ENCODE measurements at regions not wholly inside any gene's neighbourhood (a gene's known extent, or its start where the extent isn't known, plus 50 kb on each side); places are given as distances from the start of the nearest gene placed in this dataset.

DNA sequence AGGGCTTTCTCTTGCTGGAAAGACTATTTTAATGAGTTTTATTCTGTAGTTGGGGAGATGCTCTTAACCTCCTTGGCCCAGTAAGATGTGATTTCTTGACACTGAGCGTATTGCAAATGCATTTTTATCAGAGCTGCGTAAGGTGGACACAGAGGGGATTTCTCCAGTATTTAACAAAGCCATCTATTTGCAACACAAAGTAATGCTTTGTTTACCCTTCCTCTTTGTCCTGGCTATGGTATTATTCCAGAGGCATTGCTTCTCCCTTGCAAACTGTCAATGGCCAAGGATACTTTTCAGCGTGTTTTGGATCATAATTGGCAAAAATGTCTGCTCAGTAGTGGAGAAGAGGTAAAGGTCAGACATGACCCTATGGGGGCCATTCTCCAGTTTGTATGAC lies 90.8 kb upstream of the PIK3C3 start:
- Histone ChIP-seq H3K4me1 (ENCODE audit: control insufficient read depth, insufficient read depth, low read length) (no peaks in the 10 kb centered on the region), H3K9me3 (ENCODE audit: control insufficient read depth, insufficient read depth, low read length) (no peaks in the 10 kb centered on the region), H3K4me3 (ENCODE audit: low read length) (no peak overlapping the region), H3K36me3 (ENCODE audit: control insufficient read depth, insufficient read depth, low read length) (no peaks in the 10 kb centered on the region), H3K27ac (ENCODE audit: low read length) (no peak overlapping the region), H3K27me3 (ENCODE audit: control insufficient read depth, insufficient read depth, low read length) (no peaks in the 10 kb centered on the region)
- H3K27me3 Mint-ChIP-seq (ENCODE audit: low read depth in 2 of 2) = no peaks in the 10 kb centered on the region
- 98% methylated on average over 3 of the region's 3 CpGs for WGBS (ENCODE audit: insufficient coverage)
- H3K9me3 Mint-ChIP-seq = peaks cover 2% of the 10 kb centered on the region in 2 donors
- no peaks in the 10 kb centered on the region for H3K36me3 Mint-ChIP-seq
- H3K27ac Mint-ChIP-seq = no peak overlapping the region
- ATAC-seq = no peak
- no peak for TF ChIP-seq CTCF (IDR thresholded peaks at IDR 0.05)
- no peak overlapping the region for H3K4me3 Mint-ChIP-seq
- intact Hi-C loops (cut with micrococcal nuclease) = no loop called here
- no peak for DNase-seq
- H3K4me1 Mint-ChIP-seq = no peaks in the 10 kb centered on the region

DNA sequence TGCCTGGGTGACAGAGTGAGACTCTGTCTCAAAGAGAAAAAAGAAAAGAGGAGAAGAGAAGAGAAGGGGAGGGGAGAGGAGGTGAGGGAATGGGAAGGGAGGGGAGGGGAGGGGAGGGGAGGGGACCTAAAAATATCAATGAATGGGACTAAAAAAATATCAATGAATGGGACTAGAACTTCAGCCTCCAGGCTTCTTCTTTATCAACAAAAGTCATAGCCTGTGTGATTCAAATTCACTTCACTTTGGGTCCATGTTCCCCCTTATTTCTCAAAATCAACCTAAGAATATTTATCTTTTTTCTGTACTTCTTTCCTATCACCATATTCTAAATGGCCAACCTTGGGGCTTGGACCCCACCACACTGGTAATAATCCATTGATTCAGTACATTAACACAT lies 92.1 kb upstream of the PIK3C3 start:
- no peak for DNase-seq
- H3K9me3 ChIP-seq (ENCODE audit: control insufficient read depth, insufficient read depth, low read length) = no peaks in the 10 kb centered on the region
- Mint-ChIP-seq H3K27ac (no peak overlapping the region), H3K36me3 (no peaks in the 10 kb centered on the region), H3K27me3 (ENCODE audit: low read depth in 2 of 2) (no peaks in the 10 kb centered on the region), H3K4me3 (no peak overlapping the region), H3K4me1 (no peaks in the 10 kb centered on the region), H3K9me3 (peaks cover under 1 to 2% of the 10 kb centered on the region in 2 donors)
- no peak overlapping the region for H3K4me3 ChIP-seq (ENCODE audit: low read length)
- no peak for TF ChIP-seq CTCF (IDR thresholded peaks at IDR 0.05)
- no peak for ATAC-seq
- H3K36me3 ChIP-seq (ENCODE audit: control insufficient read depth, insufficient read depth, low read length) = no peaks in the 10 kb centered on the region
- H3K27me3 ChIP-seq (ENCODE audit: control insufficient read depth, insufficient read depth, low read length) = no peaks in the 10 kb centered on the region
- intact Hi-C loops (cut with micrococcal nuclease) = no loop called here
- H3K4me1 ChIP-seq (ENCODE audit: control insufficient read depth, insufficient read depth, low read length) = no peaks in the 10 kb centered on the region
- no peak overlapping the region for H3K27ac ChIP-seq (ENCODE audit: low read length)

GRCh38 chr18:41860987-41861386 lies 94.0 kb upstream of the PIK3C3 start:
- Histone ChIP-seq H3K4me3 (ENCODE audit: low read length) (no peak overlapping the region), H3K27ac (ENCODE audit: low read length) (no peak overlapping the region), H3K9me3 (ENCODE audit: control insufficient read depth, insufficient read depth, low read length) (no peaks in the 10 kb centered on the region), H3K36me3 (ENCODE audit: control insufficient read depth, insufficient read depth, low read length) (no peaks in the 10 kb centered on the region), H3K27me3 (ENCODE audit: control insufficient read depth, insufficient read depth, low read length) (no peaks in the 10 kb centered on the region), H3K4me1 (ENCODE audit: control insufficient read depth, insufficient read depth, low read length) (no peaks in the 10 kb centered on the region)
- intact Hi-C loops (cut with micrococcal nuclease) = no loop called here
- Mint-ChIP-seq H3K27me3 (ENCODE audit: low read depth in 2 of 2) (no peaks in the 10 kb centered on the region), H3K4me1 (no peaks in the 10 kb centered on the region), H3K9me3 (peaks cover 0 to 2% of the 10 kb centered on the region in 2 donors), H3K36me3 (no peaks in the 10 kb centered on the region), H3K27ac (no peak overlapping the region), H3K4me3 (no peak overlapping the region)
- TF ChIP-seq CTCF (IDR thresholded peaks at IDR 0.05) = no peak
- no peak for ATAC-seq
- 92% methylated on average over 2 of the region's 2 CpGs for WGBS (ENCODE audit: insufficient coverage)
- no peak for DNase-seq

- Mint-ChIP-seq H3K36me3 (no peaks in the 10 kb centered on the region), H3K27ac (no peak overlapping the region), H3K4me3 (no peak overlapping the region), H3K9me3 (peaks cover 3 to 6% of the 10 kb centered on the region in 2 donors), H3K4me1 (no peaks in the 10 kb centered on the region), H3K27me3 (ENCODE audit: low read depth in 2 of 2) (no peaks in the 10 kb centered on the region)
- Histone ChIP-seq H3K9me3 (ENCODE audit: control insufficient read depth, insufficient read depth, low read length) (no peaks in the 10 kb centered on the region), H3K4me3 (ENCODE audit: low read length) (no peak overlapping the region), H3K4me1 (ENCODE audit: control insufficient read depth, insufficient read depth, low read length) (no peaks in the 10 kb centered on the region), H3K27me3 (ENCODE audit: control insufficient read depth, insufficient read depth, low read length) (no peaks in the 10 kb centered on the region), H3K27ac (ENCODE audit: low read length) (no peak overlapping the region), H3K36me3 (ENCODE audit: control insufficient read depth, insufficient read depth, low read length) (no peaks in the 10 kb centered on the region)
- no peak for ATAC-seq
- DNase-seq = no peak
- no peak for TF ChIP-seq CTCF (IDR thresholded peaks at IDR 0.05)
- intact Hi-C loops (cut with micrococcal nuclease) = no loop called here
- 80% methylated on average over 2 of the region's 2 CpGs for WGBS (ENCODE audit: insufficient coverage)
These were observed 96.1 kb upstream of the PIK3C3 start for GRCh38 chr18:41858761-41859555.
